BLaER1 (cell line): ENCODE measurements at regions not wholly inside any gene's neighbourhood (a gene's known extent, or its start where the extent isn't known, plus 50 kb on each side); places are given as distances from the start of the nearest gene placed in this dataset.
A peak's percentile ranks its signal among the peaks of the same experiment; 100 is the strongest.

Source experiments
- H3K27ac ChIP-seq: shearing (Covaris generic); formaldehyde crosslinking; 2 replicates; pipeline ENCODE4 v1.8.1; 2022
- H3K27me3 ChIP-seq: shearing (Covaris generic); formaldehyde crosslinking; 2 replicates; pipeline ENCODE4 v1.8.1; 2022
- H3K36me3 ChIP-seq: shearing (Covaris generic); formaldehyde crosslinking; 2 replicates; pipeline ENCODE4 v1.8.1; 2022
- H3K4me1 ChIP-seq: shearing (Covaris generic); formaldehyde crosslinking; 2 replicates; pipeline ENCODE4 v1.8.1; 2022
- H3K4me2 ChIP-seq: shearing (Covaris generic); formaldehyde crosslinking; 2 replicates; pipeline ENCODE4 v1.8.1; 2022
- H3K4me3 ChIP-seq: shearing (Covaris generic); formaldehyde crosslinking; 2 replicates; pipeline ENCODE4 v1.8.1; 2022
- H3K9ac ChIP-seq: shearing (Covaris generic); formaldehyde crosslinking; 2 replicates; pipeline ENCODE4 v1.8.1; 2022
- H3K9me3 ChIP-seq: shearing (Covaris generic); formaldehyde crosslinking; 2 replicates; pipeline ENCODE4 v1.8.1; 2022
- H4K20me1 ChIP-seq: shearing (Covaris generic); formaldehyde crosslinking; 2 replicates; pipeline ENCODE4 v1.8.1; 2022
- Cebpa-rat ChIP-seq: shearing (Covaris generic); IDR thresholded peaks from 2 replicates; pipeline ENCODE4 v1.8.1; 2022

DNA sequence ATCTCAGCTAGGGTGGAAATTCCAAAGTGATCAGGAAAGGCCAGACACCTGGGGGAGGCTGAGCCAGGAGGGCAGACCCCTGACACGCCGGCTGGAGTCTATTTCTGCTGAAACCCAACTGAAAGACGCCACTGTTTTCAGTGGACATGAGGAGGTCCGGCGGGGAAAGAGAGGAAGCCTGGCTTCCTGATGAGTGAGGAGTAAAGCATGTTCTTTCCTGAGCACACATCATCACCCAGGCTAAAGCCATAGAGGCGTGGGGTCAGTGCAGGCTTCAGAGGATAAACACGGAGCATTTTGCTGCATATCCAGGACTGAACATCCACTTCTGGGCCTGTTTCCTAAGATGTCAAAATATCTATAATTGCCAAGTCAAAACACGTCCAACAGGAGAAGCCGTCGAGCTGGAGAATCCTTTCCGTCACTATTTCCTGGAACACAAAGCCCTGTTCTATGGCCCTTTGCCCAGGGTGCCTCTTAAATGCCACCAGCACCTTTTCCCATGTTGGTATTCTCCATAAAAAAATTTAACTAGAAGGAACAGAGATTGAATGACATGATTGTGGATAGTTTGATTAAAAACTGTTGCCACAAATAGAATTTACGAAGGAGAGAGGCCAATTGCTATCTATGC is 597.9 kb upstream of the ADAMTS16 start:
- Histone ChIP-seq H4K20me1 (no peaks in the 10 kb centered on the region), H3K36me3 (no peaks in the 10 kb centered on the region), H3K27me3 (no peaks in the 10 kb centered on the region), H3K9ac (no peak overlapping the region), H3K9me3 (peaks cover 20% of the 10 kb centered on the region), H3K27ac (peak overlapping the region; percentile 15; the same call in 1 of the 2 replicates), H3K4me2 (peak overlapping the region; percentile 77), H3K4me3 (no peak overlapping the region), H3K4me1 (peaks cover 58% of the 10 kb centered on the region)
- no peak for TF ChIP-seq Cebpa-rat

DNA sequence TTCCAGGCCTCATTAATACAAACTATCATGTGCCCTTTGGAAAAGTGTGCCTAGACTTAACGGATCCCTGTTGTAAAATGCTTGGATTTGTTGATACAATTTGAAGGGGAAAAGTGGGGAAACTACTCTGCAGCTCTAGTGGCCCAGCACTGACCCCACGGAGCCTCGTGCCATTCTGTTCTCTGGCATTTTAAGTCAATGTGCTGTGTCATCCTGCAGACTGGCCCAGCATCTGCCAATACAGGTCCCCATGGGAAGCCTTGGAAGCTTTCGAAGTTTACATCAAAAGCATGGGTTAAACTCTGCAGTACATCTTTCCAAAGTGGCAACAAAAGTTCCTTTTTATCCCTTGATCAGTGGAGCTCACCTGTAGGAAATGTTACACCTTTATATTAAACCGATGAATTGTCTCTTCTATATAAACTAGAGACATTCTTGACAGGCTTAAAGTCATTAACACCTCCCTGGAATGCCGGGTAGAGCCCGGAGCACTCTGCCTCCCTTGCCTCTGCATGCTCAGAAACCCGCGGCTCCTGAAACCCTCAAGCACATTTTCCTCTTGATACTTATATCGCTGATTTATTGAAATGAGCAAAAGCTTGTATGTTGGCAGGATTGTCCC is 596.0 kb upstream of the ADAMTS16 start:
- Histone ChIP-seq H4K20me1 (no peaks in the 10 kb centered on the region), H3K9me3 (peaks cover 2% of the 10 kb centered on the region; the same call in 1 of the 2 replicates), H3K27me3 (no peaks in the 10 kb centered on the region), H3K4me3 (no peak overlapping the region), H3K4me2 (no peak overlapping the region), H3K4me1 (peaks cover 65% of the 10 kb centered on the region), H3K36me3 (no peaks in the 10 kb centered on the region), H3K9ac (no peak overlapping the region), H3K27ac (no peak overlapping the region)
- no peak for TF ChIP-seq Cebpa-rat

DNA sequence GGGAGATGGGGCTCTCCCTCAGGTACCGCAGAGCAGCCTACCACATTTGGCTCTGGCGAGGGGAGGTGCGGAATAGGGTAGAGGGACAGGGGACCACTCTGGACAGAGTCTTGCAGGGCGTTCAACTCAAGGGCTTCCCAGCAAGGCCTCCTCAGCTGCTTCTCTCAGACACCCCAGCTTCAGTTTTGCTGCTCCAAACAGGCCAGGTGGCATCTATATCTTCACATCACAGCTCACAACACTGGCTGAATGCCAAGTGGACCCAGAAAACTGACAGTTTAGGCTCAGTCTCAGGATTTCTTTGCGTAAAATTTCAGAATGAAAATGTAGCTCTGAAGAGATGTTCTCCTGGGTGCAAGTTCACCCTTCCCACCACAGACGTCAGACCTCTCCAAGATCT is 592.6 kb upstream of the ADAMTS16 start:
- H3K4me2 ChIP-seq = no peak overlapping the region
- H3K9ac ChIP-seq = no peak overlapping the region
- H3K27me3 ChIP-seq = no peaks in the 10 kb centered on the region
- no peak overlapping the region for H3K4me3 ChIP-seq
- H3K27ac ChIP-seq = no peak overlapping the region
- H3K9me3 ChIP-seq = no peaks in the 10 kb centered on the region; the same call in 1 of the 2 replicates
- H4K20me1 ChIP-seq = no peaks in the 10 kb centered on the region
- H3K4me1 ChIP-seq = peaks cover 68% of the 10 kb centered on the region
- TF ChIP-seq Cebpa-rat = no peak
- H3K36me3 ChIP-seq = no peaks in the 10 kb centered on the region

DNA sequence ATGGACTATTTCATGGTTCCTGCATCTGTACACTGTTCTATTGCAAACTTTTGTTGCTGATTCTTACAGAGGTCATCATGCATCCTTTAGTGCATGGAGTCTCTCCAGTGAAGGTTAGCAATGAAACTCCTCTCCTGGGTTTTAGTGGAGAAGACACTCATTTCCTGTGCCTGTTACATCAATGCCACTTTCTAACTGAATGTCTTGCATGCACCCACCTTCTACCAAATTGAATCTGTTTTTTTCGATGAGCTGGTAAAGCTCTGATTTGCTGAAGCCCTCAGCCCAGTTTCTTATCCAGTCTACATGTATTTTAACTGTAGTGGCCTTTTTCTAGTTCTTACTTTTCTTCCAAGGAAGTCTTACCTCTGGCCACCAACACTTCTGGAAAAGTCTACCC is 591.8 kb upstream of the ADAMTS16 start:
- no peak overlapping the region for H3K9ac ChIP-seq

GRCh38 chr5:4549351-4549750 is 590.8 kb upstream of the ADAMTS16 start:
- no peaks in the 10 kb centered on the region for H4K20me1 ChIP-seq
- H3K9ac ChIP-seq = no peak overlapping the region
- H3K36me3 ChIP-seq = no peaks in the 10 kb centered on the region
- no peak overlapping the region for H3K4me3 ChIP-seq
- H3K4me1 ChIP-seq = peaks cover 80% of the 10 kb centered on the region
- H3K27me3 ChIP-seq = no peaks in the 10 kb centered on the region
- H3K9me3 ChIP-seq = no peaks in the 10 kb centered on the region; the same call in 1 of the 2 replicates
- H3K4me2 ChIP-seq = no peak overlapping the region
- no peak for TF ChIP-seq Cebpa-rat
- no peak overlapping the region for H3K27ac ChIP-seq

More for the DNA sequence above, 591.8 kb upstream of the ADAMTS16 start:
- H3K4me1 ChIP-seq = peaks cover 69% of the 10 kb centered on the region
- no peak for TF ChIP-seq Cebpa-rat
- H4K20me1 ChIP-seq = no peaks in the 10 kb centered on the region
- H3K4me3 ChIP-seq = no peak overlapping the region
- H3K9me3 ChIP-seq = no peaks in the 10 kb centered on the region; the same call in 1 of the 2 replicates
- peak overlapping the region; percentile 1; the same call in 1 of the 2 replicates for H3K4me2 ChIP-seq
- no peaks in the 10 kb centered on the region for H3K27me3 ChIP-seq
- no peak overlapping the region for H3K27ac ChIP-seq
- H3K36me3 ChIP-seq = no peaks in the 10 kb centered on the region

DNA sequence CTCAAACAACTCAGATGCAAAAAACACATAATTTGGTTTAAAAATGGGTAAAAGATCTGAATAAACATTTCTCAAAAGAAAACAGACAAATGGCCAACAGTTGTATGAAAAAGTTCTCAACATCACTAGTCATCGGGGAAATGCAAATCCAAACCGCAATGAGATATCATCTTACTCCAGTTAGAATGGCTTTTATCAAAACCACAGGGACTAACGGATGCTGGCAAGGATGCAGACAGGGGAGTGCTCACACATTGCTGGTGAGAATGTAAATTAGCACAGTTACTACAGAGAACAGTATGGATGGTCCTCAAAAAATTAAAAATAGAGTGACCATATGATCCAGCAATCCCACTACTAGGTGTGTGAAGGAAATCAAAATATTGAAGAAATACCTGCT is 589.1 kb upstream of the ADAMTS16 start:
- no peak for TF ChIP-seq Cebpa-rat
- H3K27me3 ChIP-seq = no peaks in the 10 kb centered on the region
- peak overlapping the region; percentile 64; the same call in 1 of the 2 replicates for H3K27ac ChIP-seq
- no peaks in the 10 kb centered on the region for H3K36me3 ChIP-seq
- no peaks in the 10 kb centered on the region; the same call in 1 of the 2 replicates for H3K9me3 ChIP-seq
- no peak overlapping the region for H3K9ac ChIP-seq
- peaks cover 82% of the 10 kb centered on the region for H3K4me1 ChIP-seq
- H4K20me1 ChIP-seq = no peaks in the 10 kb centered on the region
- peak overlapping the region; percentile 66 for H3K4me2 ChIP-seq
- no peak overlapping the region for H3K4me3 ChIP-seq

GRCh38 chr5:4553130-4553529 is 587.0 kb upstream of the ADAMTS16 start:
- TF ChIP-seq Cebpa-rat = no peak
- Histone ChIP-seq H3K9ac (no peak overlapping the region), H3K36me3 (no peaks in the 10 kb centered on the region), H3K4me3 (no peak overlapping the region), H3K4me2 (peak overlapping the region; percentile 57), H3K9me3 (no peaks in the 10 kb centered on the region; the same call in 1 of the 2 replicates), H3K27ac (0 out of 2 replicates have a peak overlapping the region, but pooled peaks have one; percentile 10), H4K20me1 (no peaks in the 10 kb centered on the region), H3K4me1 (peaks cover 62% of the 10 kb centered on the region), H3K27me3 (no peaks in the 10 kb centered on the region)

DNA sequence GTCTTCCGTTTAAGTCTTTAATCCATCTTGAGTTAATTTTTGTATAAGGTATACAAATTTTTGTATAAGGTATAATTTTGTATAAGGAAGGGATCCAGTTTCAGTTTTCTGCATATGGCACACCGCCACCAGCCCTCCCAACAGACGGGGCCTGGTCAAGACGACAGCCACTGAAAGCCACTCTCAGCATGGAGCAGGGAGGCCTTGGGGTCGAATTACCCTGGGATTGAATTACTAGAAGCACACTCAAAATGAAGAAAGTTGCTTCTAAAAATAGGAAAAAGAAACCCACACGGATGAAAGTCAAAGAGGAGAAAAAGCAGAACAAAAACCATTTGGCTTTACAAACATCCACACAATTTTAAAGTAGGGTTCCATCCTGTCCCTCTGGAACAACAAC is 586.2 kb upstream of the ADAMTS16 start:
- Histone ChIP-seq H3K4me3 (no peak overlapping the region), H3K9ac (no peak overlapping the region), H3K36me3 (no peaks in the 10 kb centered on the region), H3K27me3 (no peaks in the 10 kb centered on the region), H3K27ac (peak overlapping the region; percentile 60; the same call in 1 of the 2 replicates), H3K9me3 (no peaks in the 10 kb centered on the region; the same call in 1 of the 2 replicates), H3K4me1 (peaks cover 57% of the 10 kb centered on the region), H4K20me1 (no peaks in the 10 kb centered on the region), H3K4me2 (peak overlapping the region; percentile 57)
- no peak for TF ChIP-seq Cebpa-rat

GRCh38 chr5:4555725-4556285 is 584.3 kb upstream of the ADAMTS16 start:
- H3K4me1 ChIP-seq = peaks cover 44% of the 10 kb centered on the region

DNA sequence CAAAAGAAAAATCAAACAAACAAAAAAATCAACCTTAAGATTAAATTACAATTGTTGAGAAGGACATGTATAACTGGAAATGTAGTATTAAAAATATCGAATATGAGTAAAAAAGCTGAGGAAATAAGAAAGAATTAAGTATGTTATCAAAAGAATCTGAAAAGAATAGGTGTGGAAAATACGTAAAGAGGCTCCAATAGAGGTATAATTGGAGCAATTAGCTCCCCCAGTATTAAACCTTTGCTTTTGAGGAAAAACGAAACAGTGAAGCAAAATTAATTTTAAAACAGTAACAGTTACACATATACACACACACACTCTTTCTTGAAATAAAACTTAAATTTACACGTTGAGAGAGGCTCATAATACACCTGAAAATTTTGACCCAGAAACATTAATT is 578.7 kb upstream of the ADAMTS16 start:
- H3K4me3 ChIP-seq = no peak overlapping the region
- H3K36me3 ChIP-seq = 0 out of 2 replicates have a peak, but pooled peaks cover 4% of the 10 kb centered on the region
- no peak overlapping the region for H3K27ac ChIP-seq
- no peak overlapping the region for H3K4me2 ChIP-seq
- H3K9me3 ChIP-seq = peaks cover 19% of the 10 kb centered on the region
- TF ChIP-seq Cebpa-rat = no peak
- 0 out of 2 replicates have a peak, but pooled peaks cover 4% of the 10 kb centered on the region for H3K4me1 ChIP-seq
- H3K27me3 ChIP-seq = no peaks in the 10 kb centered on the region
- H3K9ac ChIP-seq = no peak overlapping the region
- H4K20me1 ChIP-seq = no peaks in the 10 kb centered on the region

More at GRCh38 chr5:4555725-4556285, 584.3 kb upstream of the ADAMTS16 start:
- Histone ChIP-seq H4K20me1 (no peaks in the 10 kb centered on the region), H3K36me3 (no peaks in the 10 kb centered on the region), H3K27ac (no peak overlapping the region), H3K4me2 (no peak overlapping the region), H3K9me3 (peaks cover 3% of the 10 kb centered on the region; the same call in 1 of the 2 replicates), H3K4me3 (no peak overlapping the region), H3K9ac (no peak overlapping the region), H3K27me3 (no peaks in the 10 kb centered on the region)
- TF ChIP-seq Cebpa-rat = no peak
